ENCODE measurements at regions not wholly inside any gene's neighbourhood (a gene's known extent, or its start where the extent isn't known, plus 50 kb on each side); places are given as distances from the start of the nearest gene placed in this dataset.
A peak's percentile ranks its signal among the peaks of the same experiment; 100 is the strongest.

GRCh38 chr18:67301592-67301991, 214.9 kb downstream of the DSEL start:
- no peak for DNase-seq
- TF ChIP-seq CTCF (conservative IDR thresholded peaks at IDR 0.05), result no peak
- no peak overlapping the region for H2BK5ac ChIP-seq (ENCODE audit: insufficient read length, low read length)
- H3K36me3 Mint-ChIP-seq (ENCODE audit: insufficient read depth in 1 of 3, low read depth in 3 of 3), result peaks cover 9 to 17% (median 12%) of the 10 kb centered on the region in 3 experiments
- no peak overlapping the region for H4K8ac ChIP-seq (replicated peaks; ENCODE audit: insufficient read length, low read depth, low read length)
- no peaks in the 10 kb centered on the region for H3K4me1 ChIP-seq (ENCODE audit: insufficient read depth, low read length)
- no peak overlapping the region for H3K4me3 Mint-ChIP-seq
- peaks cover 9% of the 10 kb centered on the region for H3K9me3 ChIP-seq (ENCODE audit: control insufficient read depth, low read depth, low read length)
- H3K79me1 ChIP-seq (ENCODE audit: insufficient read depth, low read depth, low read length, poor library complexity, severe bottlenecking), result no peaks in the 10 kb centered on the region
- H3K79me2 ChIP-seq (ENCODE audit: insufficient read depth, low read length), result no peaks in the 10 kb centered on the region
- no peak overlapping the region for H4K91ac ChIP-seq (ENCODE audit: insufficient read length, low read depth, low read length)
- no peak overlapping the region for H3K56ac ChIP-seq (ENCODE audit: insufficient read length, low read depth, low read length)
- H3K23me2 ChIP-seq (ENCODE audit: insufficient read length, low read depth, low read length, poor library complexity, severe bottlenecking), result no peaks in the 10 kb centered on the region
- no peak overlapping the region for H3K23ac ChIP-seq (ENCODE audit: insufficient read length, low read depth, low read length)
- H3K27me3 Mint-ChIP-seq (ENCODE audit: low read depth), result no peaks in the 10 kb centered on the region
- no peak overlapping the region for H2AK5ac ChIP-seq (ENCODE audit: insufficient read length, low read length)
- H2AFZ ChIP-seq (ENCODE audit: low read length), result no peak overlapping the region
- no peak overlapping the region for H4K5ac ChIP-seq (ENCODE audit: insufficient read length, low read depth, low read length)
- peaks cover 17 to 22% of the 10 kb centered on the region in 2 experiments for H3K9me3 Mint-ChIP-seq
- no peak overlapping the region for H3K4ac ChIP-seq (ENCODE audit: low read depth, low read length)
- H3K27me3 ChIP-seq (ENCODE audit: insufficient read depth, low read length), result no peaks in the 10 kb centered on the region
- WGBS (ENCODE audit: extremely low coverage, insufficient read length, low lambda C conversion rate), result no CpG with 5 or more reads among the region's 1 CpG
- H3K14ac ChIP-seq (ENCODE audit: insufficient read depth, low read length), result no peak overlapping the region
- H2BK20ac ChIP-seq (ENCODE audit: low read depth, low read length, poor library complexity, severe bottlenecking), result no peak overlapping the region
- peak overlapping the region in 1 of 3 experiments; percentile 90; a peak in 1 of 7 replicates for H3K27ac Mint-ChIP-seq
- no peak overlapping the region for H3K18ac ChIP-seq (ENCODE audit: insufficient read length, low read depth, low read length)
- no peak overlapping the region for H3K9ac ChIP-seq (ENCODE audit: extremely low read depth, insufficient read length, low read length)
- no peak overlapping the region for H3T11ph ChIP-seq (ENCODE audit: low read length)
- H2BK12ac ChIP-seq (ENCODE audit: insufficient read length, low read depth, low read length), result no peak overlapping the region
- no peaks in the 10 kb centered on the region for H3K4me1 Mint-ChIP-seq
- no peak overlapping the region for H2BK120ac ChIP-seq (ENCODE audit: low read depth, low read length, poor library complexity, severe bottlenecking)
- H3K4me2 ChIP-seq (ENCODE audit: insufficient read depth, insufficient read length, low read length), result no peak overlapping the region
- no peaks in the 10 kb centered on the region for H4K20me1 ChIP-seq (ENCODE audit: control insufficient read depth, insufficient read depth, insufficient read length)
- H2BK15ac ChIP-seq (ENCODE audit: low read depth, low read length), result no peak overlapping the region
- no peak overlapping the region for H3K27ac ChIP-seq (ENCODE audit: insufficient read length, low read depth, low read length)
